Esophagus squamous epithelium (tissue), 5 donors: ENCODE measurements at regions not wholly inside any gene's neighbourhood (a gene's known extent, or its start where the extent isn't known, plus 50 kb on each side); places are given as distances from the start of the nearest gene placed in this dataset.
"Not testable (repeated sequence)": the region's sequence is repeated elsewhere in the genome, so short reads cannot be mapped to it uniquely, and the experiment has no call there.

Experiments
- DNase-seq: peaks from one replicate; lab custom pipeline; 2025; lab: John Stamatoyannopoulos, UW
- H3K27ac ChIP-seq, 4 donors: fragments of 200-600 bp; sonication (generic); one replicate each; pipeline ENCODE4 v1.5.1; 2016 to 2019; ENCODE audit warnings: mild to moderate bottlenecking in 1 of 4
- H3K27me3 ChIP-seq, 4 donors: fragments of 200-600 bp; sonication (generic); 1 replicate in 3 of 4; 2 replicates in 1 of 4; pipeline versions ENCODE4 v1.5.1 to v1.6.0; 2017 to 2021; ENCODE audit warnings: antibody characterized with exemption in 1 of 4
- H3K36me3 ChIP-seq, 3 donors: fragments of 200-600 bp; sonication (generic); one replicate each; pipeline ENCODE4 v1.5.1; 2016 to 2019
- H3K4me1 ChIP-seq, 3 donors: fragments of 200-600 bp; sonication (generic); one replicate each; pipeline ENCODE4 v1.5.1; 2017 to 2019
- H3K4me3 ChIP-seq, 4 donors: fragments of 200-600 bp; sonication (generic); 1 replicate in 3 of 4; 2 replicates in 1 of 4; pipeline ENCODE4 v1.5.1; 2016 to 2019; ENCODE audit warnings: mild to moderate bottlenecking in 2 of 4, moderate library complexity in 1 of 4
- H3K9me3 ChIP-seq, 3 donors: fragments of 200-600 bp; sonication (generic); one replicate each; pipeline ENCODE4 v1.5.1; 2016 to 2019
- CTCF ChIP-seq, 6 experiments: fragments of 450-650 bp in 4 of 6; fragments of 200-600 bp in 2 of 6; sonication (generic) in 2 of 6; IDR thresholded peaks; one replicate each; pipeline ENCODE4 v1.5.1; 2016 to 2019; ENCODE audit warnings: antibody characterized with exemption in 6 of 6, mild to moderate bottlenecking in 4 of 6, moderate library complexity in 4 of 6
- POLR2A ChIP-seq, 4 donors: fragments of 450-650 bp; IDR thresholded peaks; one replicate each; pipeline ENCODE4 v1.6.1; 2017; ENCODE audit warnings: antibody characterized with exemption in 4 of 4, mild to moderate bottlenecking in 4 of 4, moderate library complexity in 3 of 4
- WGBS, 2 donors: methylation state at CpG; one replicate each; pipeline ENCODE4 v1.1.5; 2018; 5-methylcytosine and 5-hydroxymethylcytosine counted together
- intact Hi-C: fragments of 100-400 bp; cut with DNase I; formaldehyde crosslinking; loops from one replicate; pipeline ENCODE4 v1.15.0; 2022
- donor health status: DM: yes; HTN: yes; CAD: no.

- Histone ChIP-seq H3K4me1 (no peaks in the 10 kb centered on the region), H3K27me3 (no peaks in the 10 kb centered on the region), H3K9me3 (no peaks in the 10 kb centered on the region), H3K36me3 (no peaks in the 10 kb centered on the region), H3K4me3 (no peak overlapping the region), H3K27ac (no peak overlapping the region)
- WGBS, 2 donors = 74 to 77% methylated on average over 6 of the region's 6 CpGs
- DNase-seq = no peak
- intact Hi-C loops = no loop called here
- TF ChIP-seq CTCF (IDR thresholded peaks at IDR 0.05) (no peak), POLR2A (IDR thresholded peaks at IDR 0.05) (no peak)
These were observed 84.3 kb upstream of the RAPH1 start for GRCh38 chr2:203619267-203619878.

GRCh38 chr2:203621981-203622515, 84.4 kb upstream of the CD28 start:
- no peak for TF ChIP-seq CTCF (IDR thresholded peaks at IDR 0.05)
- Histone ChIP-seq H3K9me3 (no peaks in the 10 kb centered on the region), H3K4me1 (peaks cover 0 to 16% (median 0%) of the 10 kb centered on the region in 3 donors), H3K27ac (no peak overlapping the region), H3K4me3 (no peak overlapping the region), H3K27me3 (no peaks in the 10 kb centered on the region), H3K36me3 (no peaks in the 10 kb centered on the region)
- intact Hi-C loops = no loop called here
- 56 to 79% methylated on average over 5 of the region's 5 CpGs for WGBS, 2 donors
- DNase-seq = no peak

GRCh38 chr2:203623096-203623495, 83.3 kb upstream of the CD28 start:
- Histone ChIP-seq H3K27me3 (no peaks in the 10 kb centered on the region), H3K4me3 (no peak overlapping the region), H3K36me3 (no peaks in the 10 kb centered on the region), H3K27ac (peak overlapping the region in 1 of 4 donors; percentile 14), H3K9me3 (no peaks in the 10 kb centered on the region), H3K4me1 (peaks cover 0 to 25% (median 0%) of the 10 kb centered on the region in 3 donors)
- DNase-seq = no peak
- TF ChIP-seq CTCF (IDR thresholded peaks at IDR 0.05) = no peak
- no peak for TF ChIP-seq POLR2A (IDR thresholded peaks at IDR 0.05)
- 63 to 100% methylated on average over 2 of the region's 3 CpGs for WGBS, 2 donors
- intact Hi-C loops = no loop called here

DNA sequence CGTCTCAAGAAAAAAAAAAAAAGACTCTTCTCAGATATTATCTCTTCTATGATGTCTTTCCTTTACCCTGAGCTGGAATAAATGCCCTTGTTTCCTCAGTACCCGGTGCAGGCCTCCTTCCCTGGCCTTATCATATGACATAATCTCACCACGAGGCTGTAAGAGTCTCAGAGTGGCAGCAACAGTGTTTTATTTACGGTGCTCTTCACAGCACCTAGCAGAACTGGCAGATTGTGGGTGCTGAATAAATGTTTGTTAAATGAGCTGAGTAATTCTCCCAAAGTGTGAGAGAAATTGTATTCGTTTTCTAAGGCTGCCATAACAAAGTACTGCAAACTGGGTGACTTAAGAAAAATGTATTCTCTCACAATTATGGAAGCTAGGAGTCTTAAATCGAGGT, 82.8 kb upstream of the CD28 start:
- Histone ChIP-seq H3K27me3 (no peaks in the 10 kb centered on the region), H3K4me1 (peaks cover 0 to 25% (median 0%) of the 10 kb centered on the region in 3 donors), H3K36me3 (no peaks in the 10 kb centered on the region), H3K4me3 (no peak overlapping the region), H3K27ac (peak overlapping the region in 2 of 4 donors; percentile 0 to 14), H3K9me3 (no peaks in the 10 kb centered on the region)
- intact Hi-C loops = no loop called here
- DNase-seq = no peak
- no peak for TF ChIP-seq POLR2A (IDR thresholded peaks at IDR 0.05)
- TF ChIP-seq CTCF (IDR thresholded peaks at IDR 0.05) = no peak
- 47 to 54% methylated on average over 6 of the region's 6 CpGs for WGBS, 2 donors

GRCh38 chr2:203625701-203626100, 80.7 kb upstream of the CD28 start:
- Histone ChIP-seq H3K27me3 (no peaks in the 10 kb centered on the region), H3K27ac (peak overlapping the region in 1 of 4 donors; percentile 75), H3K4me3 (no peak overlapping the region), H3K36me3 (no peaks in the 10 kb centered on the region), H3K9me3 (no peaks in the 10 kb centered on the region), H3K4me1 (peaks cover 0 to 25% (median 0%) of the 10 kb centered on the region in 3 donors)
- TF ChIP-seq POLR2A (IDR thresholded peaks at IDR 0.05) (no peak), CTCF (IDR thresholded peaks at IDR 0.05) (no peak)
- intact Hi-C loops = no loop called here
- WGBS, 2 donors = 64 to 67% methylated on average over 1 of the region's 1 CpG
- DNase-seq = no peak

DNA sequence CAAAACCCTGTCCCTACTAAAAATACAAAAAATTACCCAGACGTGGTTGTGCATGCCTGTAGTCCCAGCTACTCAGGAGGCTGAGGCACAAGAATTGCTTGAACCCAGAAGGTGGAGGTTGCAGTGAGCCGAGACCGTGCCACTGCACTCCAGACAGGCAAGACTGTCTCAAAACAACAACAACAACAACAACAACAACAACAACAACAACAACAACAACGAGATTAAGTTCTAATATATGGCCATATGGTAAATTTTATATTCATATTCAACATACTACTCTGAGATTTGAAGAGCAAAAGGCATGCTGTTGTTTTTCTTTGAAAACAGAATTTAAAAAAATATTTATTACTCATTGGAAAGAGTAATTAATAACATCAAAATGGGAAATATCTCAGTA, 80.2 kb upstream of the CD28 start:
- DNase-seq, H3K27me3 ChIP-seq, H3K36me3 ChIP-seq, intact Hi-C loops, H3K9me3 ChIP-seq, H3K4me3 ChIP-seq: not testable (repeated sequence)
- Histone ChIP-seq H3K4me1 (peaks cover 0 to 25% (median 0%) of the 10 kb centered on the region in 3 donors), H3K27ac (peak overlapping the region in 2 of 4 donors; percentile 69 to 75)
- 72 to 93% methylated on average over 4 of the region's 4 CpGs for WGBS, 2 donors
